Central memory CD4-positive, alpha-beta T cell (primary cell): ENCODE measurements at regions not wholly inside any gene's neighbourhood (a gene's known extent, or its start where the extent isn't known, plus 50 kb on each side); places are given as distances from the start of the nearest gene placed in this dataset.
"Not testable (repeated sequence)": the region's sequence is repeated elsewhere in the genome, so short reads cannot be mapped to it uniquely, and the experiment has no call there.

ENCODE experiments used
- DNase-seq: peaks from one replicate; pipeline ENCODE4 v3.0.0; 2022

GRCh38 chr4:111435986-111436744 lies 709.1 kb upstream of the FAM241A start:
- DNase-seq = no peak

DNA sequence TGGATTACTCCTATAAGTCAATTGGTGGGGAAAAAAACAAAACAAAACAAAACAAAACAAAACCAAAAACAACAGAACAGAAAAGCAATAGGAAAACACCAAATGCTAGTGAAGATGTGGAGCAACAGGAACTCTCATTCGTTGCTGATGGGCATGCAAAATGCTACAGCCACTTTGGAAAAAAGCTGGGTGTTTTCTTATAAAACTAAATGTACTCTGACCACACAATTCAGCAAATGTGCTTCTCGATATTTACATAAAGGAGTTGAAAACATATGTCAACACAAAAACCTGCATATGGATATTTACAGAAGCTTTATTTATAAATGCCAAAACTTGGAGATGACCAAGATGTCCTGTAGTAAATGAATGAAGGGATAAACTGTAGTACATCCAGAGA lies 703.6 kb upstream of the FAM241A start:
- DNase-seq = no peak

DNA sequence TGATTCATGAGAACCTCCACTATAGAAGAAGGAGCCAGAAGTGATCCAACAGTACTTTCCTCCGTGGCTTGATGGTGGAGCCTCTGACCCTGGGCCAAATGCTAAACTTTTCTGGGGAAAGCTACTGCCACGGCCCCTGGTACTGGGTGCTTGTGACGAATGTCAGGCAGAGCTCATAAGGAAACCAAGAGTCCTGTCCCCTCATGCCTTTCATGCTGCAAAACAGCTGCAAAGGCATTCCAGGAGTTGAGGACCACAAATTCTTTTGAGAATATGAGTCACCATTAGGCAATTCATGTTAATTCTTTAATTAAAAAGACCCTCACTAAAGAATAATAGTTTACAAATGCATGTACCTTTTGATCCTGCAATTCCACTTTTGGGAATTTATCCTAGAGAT lies 700.4 kb upstream of the FAM241A start:
- not testable (repeated sequence) for DNase-seq

GRCh38 chr4:111449657-111450056 lies 695.6 kb upstream of the FAM241A start:
- DNase-seq = no peak

- no peak for DNase-seq
Measured at GRCh38 chr4:111450867-111451266, 694.4 kb upstream of the FAM241A start.

DNA sequence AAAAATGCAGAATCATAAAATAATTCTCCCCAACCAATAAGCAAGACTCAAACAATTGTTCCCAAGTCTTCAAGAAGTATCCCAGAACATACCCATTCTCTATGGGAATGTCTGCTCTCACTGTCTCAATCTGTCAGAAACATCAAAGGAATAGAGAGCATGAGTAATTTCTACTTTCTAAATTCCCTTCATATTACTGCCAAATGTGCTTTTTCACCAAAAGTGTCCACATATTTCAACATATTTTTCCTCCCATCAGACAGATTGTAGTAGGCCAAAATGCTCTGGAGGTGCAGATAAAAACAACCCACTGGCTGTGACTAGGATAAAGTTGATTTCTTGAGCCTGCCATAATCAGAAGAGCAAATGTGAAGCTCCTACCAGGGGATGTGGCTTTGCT lies 692.0 kb upstream of the FAM241A start:
- no peak for DNase-seq

GRCh38 chr4:111454961-111455360 lies 690.3 kb upstream of the FAM241A start:
- no peak for DNase-seq

DNA sequence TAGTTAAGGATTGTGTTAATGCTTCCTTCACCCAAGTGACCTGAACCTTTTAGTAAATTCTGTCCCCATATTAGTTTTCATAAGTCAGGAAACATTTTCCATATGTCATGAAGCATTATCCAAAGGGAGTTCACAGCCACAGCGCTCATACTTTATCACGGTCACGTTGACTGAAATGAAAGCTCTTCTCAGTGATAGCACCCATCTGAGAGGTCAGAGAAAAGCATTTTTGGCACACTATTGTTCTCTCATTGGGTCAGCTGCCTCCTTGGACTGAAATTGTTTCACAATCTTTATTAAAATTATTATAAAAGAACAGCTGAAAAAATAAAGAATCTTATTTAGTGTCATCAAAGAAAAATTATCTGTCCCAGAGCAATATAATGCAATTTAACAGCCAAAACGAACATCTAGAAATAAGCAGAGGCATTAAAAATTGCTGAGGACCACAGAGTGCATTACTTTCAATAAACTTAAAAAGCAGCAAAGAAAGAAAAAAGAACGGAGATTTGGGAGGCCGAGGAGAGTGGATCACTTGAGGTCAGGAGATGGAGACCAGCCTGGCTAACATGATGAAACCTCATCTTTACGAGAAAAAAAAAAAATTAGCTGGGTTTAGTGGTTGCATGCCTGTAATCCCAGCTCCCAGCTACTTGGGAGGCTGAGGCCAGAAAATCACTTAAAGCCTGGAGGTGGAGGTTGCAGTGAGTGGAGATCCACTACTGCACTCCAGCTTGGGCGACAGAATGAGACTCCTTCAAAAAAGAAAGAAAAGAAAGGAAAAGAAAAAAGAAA lies 680.8 kb upstream of the FAM241A start:
- no peak for DNase-seq

- DNase-seq = no peak
Measured at GRCh38 chr4:111466811-111467604, 678.2 kb upstream of the FAM241A start.

DNA sequence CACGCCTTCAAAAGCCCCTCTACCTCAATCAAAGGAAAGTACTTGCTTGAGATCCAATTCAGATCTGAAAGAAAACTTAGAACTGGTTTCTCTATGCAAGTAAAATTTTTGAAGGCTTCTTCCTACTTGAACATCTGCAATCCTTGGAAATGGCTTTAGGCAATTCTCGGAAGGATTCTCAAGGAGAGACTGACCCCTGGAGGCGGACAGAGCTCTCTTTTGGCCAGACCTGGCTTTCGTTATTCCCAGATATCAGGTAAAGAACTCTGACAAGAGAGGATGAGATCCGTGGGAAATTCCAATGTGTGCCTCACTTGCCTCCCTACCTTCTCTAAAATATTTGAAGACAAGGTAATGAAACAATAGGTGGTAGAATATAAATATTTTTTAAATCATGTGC lies 670.3 kb upstream of the FAM241A start:
- no peak for DNase-seq

- DNase-seq = no peak
Measured at GRCh38 chr4:111475666-111476065, 669.6 kb upstream of the FAM241A start.

DNA sequence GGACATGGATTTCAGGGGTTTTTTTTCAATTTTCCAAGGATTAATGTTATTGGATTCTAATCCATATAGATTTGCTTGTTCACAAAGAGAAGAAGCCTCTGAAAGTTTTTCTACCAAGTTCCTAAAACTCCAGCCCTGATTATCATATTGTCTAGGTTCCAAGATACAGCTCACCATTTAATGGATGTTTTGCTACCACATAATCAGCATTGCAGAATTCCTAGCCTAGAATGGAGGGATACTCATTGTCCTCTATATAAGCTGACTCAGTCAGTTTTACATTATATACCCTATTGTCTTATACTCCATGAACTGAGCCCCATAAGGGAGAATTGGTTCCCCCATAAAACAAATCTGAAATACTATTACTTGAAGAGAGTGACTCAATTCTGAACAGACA lies 664.7 kb upstream of the FAM241A start:
- DNase-seq = no peak

GRCh38 chr4:111483375-111484169 lies 661.7 kb upstream of the FAM241A start:
- no peak for DNase-seq

GRCh38 chr4:111492496-111492895 lies 652.8 kb upstream of the FAM241A start:
- DNase-seq = no peak

DNA sequence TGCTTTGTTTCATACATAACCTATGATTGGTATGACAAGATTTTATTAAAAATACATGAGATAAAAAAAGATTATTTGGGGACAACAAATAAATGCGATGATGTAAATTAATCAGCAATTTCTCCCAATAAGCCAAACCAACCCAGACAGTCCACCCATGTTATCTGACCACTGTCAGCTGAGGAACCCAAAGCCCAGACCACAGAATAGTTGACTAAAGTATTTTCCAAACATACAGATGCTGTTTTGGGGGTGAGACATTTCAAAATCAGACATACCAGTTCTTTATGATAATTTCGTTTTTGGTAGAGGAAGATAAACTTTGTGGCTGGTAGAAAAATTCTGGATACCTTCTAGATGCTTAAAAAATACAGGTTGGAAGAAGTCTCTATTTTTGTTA lies 650.8 kb upstream of the FAM241A start:
- no peak for DNase-seq

- no peak for DNase-seq
Measured at GRCh38 chr4:111494971-111495370, 650.3 kb upstream of the FAM241A start.

- no peak for DNase-seq
Measured at GRCh38 chr4:111499291-111499690, 646.0 kb upstream of the FAM241A start.

GRCh38 chr4:111499706-111500105 lies 645.5 kb upstream of the FAM241A start:
- DNase-seq = no peak

DNA sequence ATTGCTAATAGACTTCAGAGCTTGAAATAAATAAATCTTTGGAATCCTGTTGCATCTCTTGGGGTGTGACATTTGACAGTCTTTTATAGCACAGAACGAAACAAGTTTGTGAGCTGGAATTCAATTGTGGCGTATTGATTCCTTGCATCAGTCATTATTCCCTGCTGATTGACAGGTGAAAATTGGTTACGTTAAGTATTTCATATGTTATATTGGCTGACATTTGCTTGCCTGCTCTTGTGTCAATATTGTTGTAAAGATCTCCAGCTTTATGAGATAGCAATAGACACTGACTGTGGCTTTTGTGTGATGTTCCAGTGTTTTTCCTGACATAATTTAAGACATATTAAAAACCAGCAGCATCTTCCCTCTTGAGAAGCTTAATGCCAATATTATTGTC lies 644.4 kb upstream of the FAM241A start:
- DNase-seq = no peak

- DNase-seq = no peak
Measured at GRCh38 chr4:111501946-111502345, 643.3 kb upstream of the FAM241A start.

DNA sequence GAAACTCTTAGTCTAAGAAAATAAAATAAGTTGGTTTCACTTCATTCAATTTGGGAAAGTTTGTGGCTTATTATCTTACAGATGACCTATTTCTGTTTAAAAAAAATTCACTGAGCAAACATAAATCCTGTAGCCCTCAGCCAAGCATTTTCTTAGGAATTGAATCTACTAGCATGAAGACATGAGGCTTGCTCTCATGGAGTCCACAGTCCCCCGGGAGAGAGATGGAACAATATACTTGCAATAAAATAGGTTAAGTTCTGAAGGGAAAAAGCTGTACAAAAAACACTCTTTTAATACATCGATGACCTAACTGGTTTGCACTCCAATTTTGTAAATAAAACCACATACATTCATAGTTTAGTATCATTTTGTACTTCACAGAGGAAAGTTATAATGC lies 642.6 kb upstream of the FAM241A start:
- no peak for DNase-seq

DNA sequence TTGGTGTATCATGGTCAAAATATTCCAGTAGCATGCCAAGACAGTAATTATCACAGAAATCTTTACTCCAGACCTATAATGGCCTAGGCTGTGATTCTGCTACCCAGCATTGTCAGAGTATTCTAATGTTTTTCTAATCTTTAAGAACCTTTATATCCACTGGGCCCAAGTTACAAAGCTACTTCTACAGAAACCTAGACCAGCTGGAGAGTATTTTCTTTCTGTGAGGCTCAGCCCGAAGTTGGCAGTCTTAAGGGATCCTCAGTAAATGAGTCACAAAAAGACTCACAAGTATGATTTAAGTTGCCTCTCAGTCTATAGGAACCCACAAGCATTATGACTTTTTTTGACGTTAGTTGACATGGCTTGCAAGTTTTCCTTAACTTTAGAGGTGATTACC lies 638.5 kb upstream of the FAM241A start:
- no peak for DNase-seq

DNA sequence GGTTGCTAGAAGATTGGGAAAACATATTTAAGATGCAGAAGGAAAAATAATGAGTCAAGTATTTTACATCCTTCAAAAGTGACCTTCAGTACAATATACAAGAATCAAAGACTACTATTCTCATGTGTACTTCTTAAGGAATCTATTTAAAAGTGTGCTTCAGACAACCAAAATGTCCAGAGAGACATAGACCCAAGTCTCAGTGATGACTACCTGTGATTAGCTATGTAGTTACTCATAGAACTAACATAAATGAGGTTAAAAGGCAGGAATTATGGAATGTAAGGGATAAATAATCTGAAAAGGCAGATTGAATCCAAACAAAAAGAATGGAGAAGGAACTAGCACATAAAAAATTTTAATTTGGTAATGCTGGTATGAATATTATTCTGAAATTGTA lies 634.7 kb upstream of the FAM241A start:
- DNase-seq = no peak
